ENCODE measurements at regions not wholly inside any gene's neighbourhood (a gene's known extent, or its start where the extent isn't known, plus 50 kb on each side); places are given as distances from the start of the nearest gene placed in this dataset.

DNA sequence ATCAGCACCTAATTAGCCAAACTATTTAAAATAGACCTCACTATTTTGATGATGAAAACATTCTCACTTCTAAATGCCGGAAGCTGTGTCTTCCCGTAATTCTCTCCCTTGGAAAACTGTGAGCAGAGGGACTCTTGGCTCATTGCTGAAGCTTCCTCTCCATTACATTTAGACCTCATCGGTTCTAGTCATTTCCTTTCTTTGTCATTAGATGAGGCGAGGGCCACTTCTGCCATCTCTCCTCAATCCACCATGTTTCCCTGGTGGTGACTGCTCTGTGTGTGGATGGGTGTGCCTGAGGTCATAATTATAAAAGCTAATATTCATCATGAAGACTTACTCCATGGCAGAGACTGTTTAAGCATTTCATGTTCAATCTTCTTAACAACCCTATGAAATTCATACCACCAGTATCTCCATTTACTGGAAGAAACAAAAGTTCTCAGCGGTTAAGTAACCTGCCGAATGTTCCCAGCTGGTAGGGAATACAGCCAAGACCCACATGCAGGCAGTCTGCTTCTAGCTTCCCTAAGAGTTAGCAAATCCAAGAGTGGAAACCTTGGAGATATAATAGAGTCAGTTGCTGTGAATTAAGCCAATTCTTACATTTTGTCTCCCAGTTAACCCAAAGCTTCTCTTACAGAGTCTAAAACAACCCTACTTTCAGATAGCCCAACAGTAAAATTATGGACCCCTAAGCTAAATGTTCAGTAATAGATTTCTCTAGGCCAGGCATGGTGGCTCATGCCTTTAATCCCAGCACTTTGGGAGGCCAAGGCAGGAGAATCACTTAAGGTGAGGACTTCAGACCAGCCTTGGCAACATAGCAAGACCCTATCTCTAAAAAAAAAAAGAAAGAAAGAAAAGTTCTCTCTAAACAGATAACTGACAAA, 156.2 kb downstream of the ZBTB18 start:
- H3K27me3 ChIP-seq (ENCODE audit: control insufficient read depth, insufficient read depth, low read length): no peaks in the 10 kb centered on the region
- no peaks in the 10 kb centered on the region for H3K79me2 ChIP-seq
- no peak overlapping the region for H3K4me2 ChIP-seq (ENCODE audit: low read length)
- no peak overlapping the region for H3K4me3 ChIP-seq (ENCODE audit: low read depth, low read length)
- H2AFZ ChIP-seq: no peak overlapping the region
- no peak overlapping the region for H3K9ac ChIP-seq
- no peaks in the 10 kb centered on the region for H3K9me3 ChIP-seq (ENCODE audit: control insufficient read depth, low read length)
- H3K27ac ChIP-seq: no peak overlapping the region
- no peaks in the 10 kb centered on the region for H3K36me3 ChIP-seq (ENCODE audit: control insufficient read depth, insufficient read depth, low read length)
- H3K4me1 ChIP-seq: no peaks in the 10 kb centered on the region
- TF ChIP-seq, protein P1, sequence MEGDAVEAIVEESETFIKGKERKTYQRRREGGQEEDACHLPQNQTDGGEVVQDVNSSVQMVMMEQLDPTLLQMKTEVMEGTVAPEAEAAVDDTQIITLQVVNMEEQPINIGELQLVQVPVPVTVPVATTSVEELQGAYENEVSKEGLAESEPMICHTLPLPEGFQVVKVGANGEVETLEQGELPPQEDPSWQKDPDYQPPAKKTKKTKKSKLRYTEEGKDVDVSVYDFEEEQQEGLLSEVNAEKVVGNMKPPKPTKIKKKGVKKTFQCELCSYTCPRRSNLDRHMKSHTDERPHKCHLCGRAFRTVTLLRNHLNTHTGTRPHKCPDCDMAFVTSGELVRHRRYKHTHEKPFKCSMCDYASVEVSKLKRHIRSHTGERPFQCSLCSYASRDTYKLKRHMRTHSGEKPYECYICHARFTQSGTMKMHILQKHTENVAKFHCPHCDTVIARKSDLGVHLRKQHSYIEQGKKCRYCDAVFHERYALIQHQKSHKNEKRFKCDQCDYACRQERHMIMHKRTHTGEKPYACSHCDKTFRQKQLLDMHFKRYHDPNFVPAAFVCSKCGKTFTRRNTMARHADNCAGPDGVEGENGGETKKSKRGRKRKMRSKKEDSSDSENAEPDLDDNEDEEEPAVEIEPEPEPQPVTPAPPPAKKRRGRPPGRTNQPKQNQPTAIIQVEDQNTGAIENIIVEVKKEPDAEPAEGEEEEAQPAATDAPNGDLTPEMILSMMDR (IDR thresholded peaks at IDR 0.05): no peak

DNA sequence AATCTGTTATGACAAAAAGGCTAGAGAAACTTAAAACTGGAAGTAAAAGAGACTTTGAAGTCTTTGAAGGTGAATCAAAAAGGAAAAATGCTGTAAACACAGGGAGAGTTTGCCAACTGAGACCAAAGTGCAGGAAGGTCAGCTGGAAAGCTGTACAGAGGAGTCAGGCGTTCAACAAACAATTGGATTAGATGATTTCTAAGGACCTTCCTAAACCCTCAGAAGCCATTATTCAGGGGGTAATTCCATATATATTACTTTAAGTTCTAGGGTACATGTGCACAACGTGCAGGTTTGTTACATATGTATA, 156.8 kb downstream of the ZBTB18 start:
- Histone ChIP-seq H3K4me1 (no peaks in the 10 kb centered on the region), H3K9ac (no peak overlapping the region), H3K9me3 (ENCODE audit: control insufficient read depth, low read length) (no peaks in the 10 kb centered on the region), H3K79me2 (no peaks in the 10 kb centered on the region), H3K36me3 (ENCODE audit: control insufficient read depth, insufficient read depth, low read length) (no peaks in the 10 kb centered on the region), H3K4me2 (ENCODE audit: low read length) (no peak overlapping the region), H2AFZ (no peak overlapping the region), H3K4me3 (ENCODE audit: low read depth, low read length) (no peak overlapping the region), H3K27ac (no peak overlapping the region), H3K27me3 (ENCODE audit: control insufficient read depth, insufficient read depth, low read length) (no peaks in the 10 kb centered on the region)
- TF ChIP-seq, protein P1 (IDR thresholded peaks at IDR 0.05): no peak

DNA sequence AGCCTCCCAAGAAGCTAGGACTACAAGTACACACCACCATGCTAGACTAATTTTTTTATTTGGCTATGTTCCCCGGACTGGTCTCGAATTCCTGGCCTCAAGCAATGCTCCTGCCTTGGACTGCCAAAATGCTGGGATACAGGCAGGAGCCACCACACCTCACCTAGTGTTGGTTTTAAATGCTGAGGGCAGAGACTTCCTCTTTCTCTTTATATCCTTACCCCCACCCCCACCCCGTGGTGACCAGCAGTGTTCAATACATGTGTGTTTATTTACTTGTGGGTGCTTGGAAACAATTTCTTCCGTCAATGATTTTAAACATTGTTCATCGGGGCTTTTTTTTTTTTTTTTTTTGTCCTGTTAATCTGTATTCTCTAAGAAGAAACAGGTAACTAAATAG, 158.9 kb downstream of the ZBTB18 start:
- Histone ChIP-seq H3K4me1 (no peaks in the 10 kb centered on the region), H3K4me3 (ENCODE audit: low read depth, low read length) (no peak overlapping the region), H3K36me3 (ENCODE audit: control insufficient read depth, insufficient read depth, low read length) (no peaks in the 10 kb centered on the region), H3K79me2 (no peaks in the 10 kb centered on the region), H3K27ac (no peak overlapping the region), H3K4me2 (ENCODE audit: low read length) (no peak overlapping the region), H3K9ac (no peak overlapping the region), H3K9me3 (ENCODE audit: control insufficient read depth, low read length) (no peaks in the 10 kb centered on the region), H3K27me3 (ENCODE audit: control insufficient read depth, insufficient read depth, low read length) (no peaks in the 10 kb centered on the region), H2AFZ (no peak overlapping the region)
- TF ChIP-seq, protein P1 (IDR thresholded peaks at IDR 0.05): no peak

DNA sequence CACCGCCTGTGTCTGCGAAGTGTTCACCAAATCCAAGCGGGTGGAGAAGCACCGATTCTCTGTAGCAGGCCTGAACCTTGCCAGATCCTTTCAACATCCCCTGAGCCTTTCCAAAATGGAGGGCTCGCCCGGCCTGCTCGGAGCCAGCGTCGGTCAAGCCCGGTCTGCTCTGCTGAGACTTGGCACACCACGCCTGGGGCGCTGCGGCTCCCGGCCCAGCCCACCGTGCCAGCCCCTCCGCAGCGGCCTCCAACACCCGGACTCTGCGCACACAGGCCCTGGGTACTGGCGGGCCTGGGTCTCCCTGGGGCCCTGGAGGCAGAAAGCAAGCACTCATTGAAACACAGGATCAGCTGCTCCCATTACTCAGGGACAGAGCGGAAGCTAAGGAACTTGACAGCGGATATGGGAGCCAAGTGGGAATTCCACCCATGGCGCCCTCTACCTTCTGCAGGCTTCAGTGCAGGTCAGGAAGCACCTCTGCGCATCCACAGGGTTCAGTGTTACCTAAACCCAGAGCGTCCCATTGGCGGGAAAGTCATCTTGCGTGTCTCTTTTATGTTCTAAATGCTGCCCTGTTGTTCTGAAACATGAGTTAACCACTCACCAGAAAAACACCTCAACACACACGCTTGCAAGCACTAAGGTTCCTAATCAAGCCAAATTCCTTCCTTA, 159.9 kb downstream of the ZBTB18 start:
- no peak overlapping the region for H3K4me3 ChIP-seq (ENCODE audit: low read depth, low read length)

More for the DNA sequence above, 159.9 kb downstream of the ZBTB18 start:
- Histone ChIP-seq H3K36me3 (ENCODE audit: control insufficient read depth, insufficient read depth, low read length) (no peaks in the 10 kb centered on the region), H3K4me2 (ENCODE audit: low read length) (no peak overlapping the region), H2AFZ (no peak overlapping the region), H3K4me1 (no peaks in the 10 kb centered on the region), H3K27ac (no peak overlapping the region), H3K9me3 (ENCODE audit: control insufficient read depth, low read length) (no peaks in the 10 kb centered on the region), H3K27me3 (ENCODE audit: control insufficient read depth, insufficient read depth, low read length) (no peaks in the 10 kb centered on the region), H3K79me2 (no peaks in the 10 kb centered on the region), H3K9ac (no peak overlapping the region)
- TF ChIP-seq, protein P1 (IDR thresholded peaks at IDR 0.05): no peak
